Ishikawa (cell line): ENCODE measurements at regions not wholly inside any gene's neighbourhood (a gene's known extent, or its start where the extent isn't known, plus 50 kb on each side); places are given as distances from the start of the nearest gene placed in this dataset.

Experiments used
- CEBPB ChIP-seq: IDR thresholded peaks from 2 replicates; pipeline ENCODE4 v1.6.1; 2012
- EP300 ChIP-seq: IDR thresholded peaks from 2 replicates; pipeline ENCODE4 v1.6.1; 2012; ENCODE audit warnings: borderline replicate concordance
- FOXM1 ChIP-seq: IDR thresholded peaks from 2 replicates; pipeline ENCODE4 v1.6.1; 2012; ENCODE audit warnings: low read depth, borderline replicate concordance
- RAD21 ChIP-seq: IDR thresholded peaks from 2 replicates; pipeline ENCODE4 v1.6.1; 2012; ENCODE audit warnings: low read depth
- TAF1 ChIP-seq: IDR thresholded peaks from 2 replicates; pipeline ENCODE4 v1.6.1; 2012; ENCODE audit warnings: low read depth, mild to moderate bottlenecking
- TCF12 ChIP-seq: IDR thresholded peaks from 2 replicates; pipeline ENCODE4 v1.6.1; 2012; ENCODE audit warnings: low read depth

DNA sequence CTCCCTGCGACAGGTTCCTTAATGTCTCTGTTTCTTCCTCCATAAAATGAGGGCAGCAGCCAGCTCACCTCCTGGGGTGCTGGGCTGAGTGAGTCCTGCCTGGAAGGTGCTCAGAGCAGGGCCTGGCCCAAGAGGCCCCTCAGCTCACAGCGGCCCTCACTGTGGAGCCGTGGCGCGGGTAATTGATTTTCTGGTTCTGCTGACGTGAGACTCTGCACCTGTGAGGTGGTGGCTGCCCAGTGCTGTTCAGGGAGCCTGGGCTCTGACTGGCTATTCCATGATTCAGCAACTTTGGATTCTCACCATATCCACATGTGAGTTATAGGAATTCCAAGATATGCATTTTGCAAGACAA, 266.6 kb downstream of the ADGRD1 start:
- TF ChIP-seq EP300 (no peak), TAF1 (no peak), TCF12 (no peak), FOXM1 (no peak), RAD21 (no peak), CEBPB (no peak)
